Activated CD4-positive, alpha-beta T cell treated with anti-CD3 and anti-CD28 coated beads, Interleukin-2, amount 50 U/mL, for 48 hours (primary cell): ENCODE measurements at regions not wholly inside any gene's neighbourhood (a gene's known extent, or its start where the extent isn't known, plus 50 kb on each side); places are given as distances from the start of the nearest gene placed in this dataset.

ENCODE experiments used
- DNase-seq, 2 experiments: peaks; one replicate each; pipeline ENCODE4 v3.0.0-alpha.2; 2020

GRCh38 chr11:104652996-104653395 lies 245.3 kb downstream of the CASP12 start:
- DNase-seq: no peak

GRCh38 chr11:104650234-104650633 lies 248.0 kb downstream of the CASP12 start:
- peak in 1 of 2 experiments; percentile 5 for DNase-seq

DNA sequence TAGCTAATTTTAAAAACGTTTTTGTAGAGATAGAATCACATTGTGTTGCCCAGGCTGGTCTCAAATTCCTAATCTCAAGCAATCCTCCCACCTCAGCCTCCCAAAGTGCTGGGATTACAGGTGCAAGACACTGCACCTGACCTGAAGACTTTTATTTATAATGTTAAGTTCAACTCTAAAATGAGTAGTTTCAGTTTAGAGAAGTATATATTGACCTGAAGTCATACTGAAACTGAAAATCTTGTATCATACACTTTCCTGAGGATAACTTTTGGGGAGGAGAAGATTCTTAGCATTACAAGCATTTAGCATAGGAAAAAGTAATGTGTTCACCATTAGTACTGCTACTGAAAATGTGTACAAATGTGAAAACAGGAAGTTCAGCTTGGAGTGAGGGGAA lies 249.3 kb downstream of the CASP12 start:
- no peak for DNase-seq

DNA sequence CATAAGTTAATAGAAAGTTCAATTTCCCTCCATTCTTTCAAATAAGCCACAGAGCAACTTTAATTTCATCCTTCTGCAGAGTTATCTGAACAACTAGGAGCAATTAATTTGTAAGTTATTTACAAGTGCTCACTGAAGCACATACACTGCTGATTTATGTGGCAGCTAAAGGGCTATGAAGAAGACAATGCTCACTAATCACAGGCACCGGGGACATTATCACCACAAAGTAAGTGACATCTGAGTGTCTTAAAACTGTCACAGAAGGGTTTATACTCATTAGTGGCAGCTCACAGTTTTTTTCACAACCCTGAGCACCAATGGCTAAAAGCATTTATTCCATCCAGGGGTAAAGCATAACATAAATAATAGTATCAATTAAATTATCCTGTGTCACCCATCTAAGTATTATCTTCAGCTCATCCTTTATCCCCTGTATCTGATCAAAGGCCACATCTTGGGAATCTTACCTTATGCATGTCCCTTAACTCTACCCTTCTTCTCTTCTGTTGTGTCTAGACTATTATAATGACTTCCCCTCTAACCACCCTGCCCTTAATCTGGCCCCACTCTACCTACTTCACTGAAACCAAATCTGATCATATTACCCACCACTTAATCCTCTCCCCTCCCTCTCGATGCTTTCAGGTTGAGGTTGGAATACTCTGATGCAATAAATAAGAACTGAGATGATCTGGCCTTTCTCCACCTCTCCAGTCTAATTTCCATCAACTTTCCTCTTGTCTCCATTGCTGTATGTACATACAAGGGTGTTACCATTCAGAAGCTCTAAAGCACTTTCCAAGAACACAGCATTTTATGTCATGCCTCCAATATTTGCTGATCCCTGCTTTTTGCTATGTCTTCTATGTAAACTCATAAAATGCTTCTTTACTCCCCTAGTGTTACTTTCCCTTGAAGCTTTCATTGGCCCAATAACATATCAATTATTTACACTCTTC lies 252.7 kb downstream of the CASP12 start:
- DNase-seq: no peak

- no peak for DNase-seq
These were observed 260.5 kb downstream of the CASP12 start for GRCh38 chr11:104637662-104638170.

DNA sequence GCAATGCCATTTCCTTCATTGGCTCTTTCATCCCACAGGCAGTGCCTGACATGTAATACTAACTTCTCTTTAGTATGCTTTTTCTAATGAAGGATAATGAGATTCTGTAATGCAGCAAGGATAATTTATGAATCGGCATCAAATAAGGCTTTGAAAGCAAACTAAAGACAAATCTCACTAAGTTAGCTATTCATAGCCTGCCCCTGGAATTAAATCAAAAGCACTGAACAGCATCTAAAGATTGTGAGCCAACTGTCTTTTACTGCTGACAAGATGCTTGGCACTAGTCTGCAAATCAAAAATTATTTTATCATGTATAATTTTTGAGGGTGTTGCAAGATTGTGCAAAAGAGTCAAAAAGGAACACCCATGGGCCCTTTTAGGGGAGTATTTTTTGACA lies 265.0 kb downstream of the CASP12 start:
- DNase-seq: no peak

- DNase-seq: no peak
These were observed 267.9 kb downstream of the CASP12 start for GRCh38 chr11:104630352-104630751.

DNA sequence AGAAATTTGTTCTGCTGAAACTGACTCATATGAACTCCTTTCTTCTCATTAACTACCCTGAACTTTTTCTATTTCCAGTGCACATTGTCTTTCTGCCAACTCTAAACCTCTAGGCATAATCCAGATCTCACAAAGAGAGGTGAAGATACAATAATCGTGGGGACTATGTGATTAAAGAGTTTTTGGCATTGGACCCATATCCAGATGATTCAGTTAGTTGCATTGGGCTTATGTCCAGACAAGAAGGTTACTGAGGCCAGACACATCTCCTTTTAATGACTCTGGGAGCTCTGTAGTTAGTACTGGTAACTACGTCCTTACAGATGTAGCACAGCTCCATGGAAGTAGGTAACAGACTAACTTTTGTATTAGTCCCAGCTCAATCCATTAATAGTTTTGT lies 273.0 kb downstream of the CASP12 start:
- DNase-seq: no peak

DNA sequence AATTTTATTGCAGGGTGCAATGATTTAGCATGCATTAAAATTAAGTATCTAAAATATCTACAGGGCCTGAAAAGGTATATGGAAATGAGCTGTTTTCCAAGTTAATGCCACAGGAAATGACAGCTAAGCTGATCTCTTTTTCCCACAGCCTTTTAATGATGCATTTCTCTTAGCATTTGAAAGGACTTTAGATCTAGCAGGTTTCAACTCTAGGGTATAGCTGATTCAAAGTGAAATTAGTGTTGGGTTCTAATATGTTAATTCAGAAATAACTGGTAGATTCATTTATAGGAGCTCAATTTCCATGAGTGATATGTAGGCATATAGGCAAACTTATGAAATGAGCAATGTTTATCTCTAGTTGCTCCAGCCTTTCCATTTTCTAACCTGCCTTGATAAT lies 274.2 kb downstream of the CASP12 start:
- DNase-seq: no peak

- no peak for DNase-seq
These were observed 274.7 kb downstream of the CASP12 start for GRCh38 chr11:104623518-104623917.

GRCh38 chr11:104620991-104621390 lies 277.3 kb downstream of the CASP12 start:
- no peak for DNase-seq

GRCh38 chr11:104619751-104620150 lies 278.5 kb downstream of the CASP12 start:
- no peak for DNase-seq

DNA sequence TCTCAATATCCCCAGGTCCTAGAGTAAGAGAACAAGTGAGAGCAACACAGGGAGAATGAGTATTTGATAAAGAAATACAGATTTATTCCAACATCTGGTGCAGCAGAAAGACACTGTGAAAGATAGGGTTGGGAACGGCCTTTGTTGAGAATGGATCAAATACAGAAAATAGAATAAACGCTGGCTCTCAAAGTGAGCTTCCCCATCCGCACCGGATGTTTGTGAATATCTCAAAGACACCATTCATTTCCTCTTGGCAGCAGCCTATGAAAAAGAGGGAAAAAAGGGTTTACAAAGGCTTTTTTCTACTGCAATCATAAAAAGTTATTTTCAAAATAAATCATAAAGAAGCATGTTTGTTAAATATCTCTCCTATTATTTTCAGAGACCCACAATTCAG lies 279.3 kb downstream of the CASP12 start:
- DNase-seq: no peak

- no peak for DNase-seq
These were observed 283.3 kb downstream of the CASP12 start for GRCh38 chr11:104614961-104615360.

DNA sequence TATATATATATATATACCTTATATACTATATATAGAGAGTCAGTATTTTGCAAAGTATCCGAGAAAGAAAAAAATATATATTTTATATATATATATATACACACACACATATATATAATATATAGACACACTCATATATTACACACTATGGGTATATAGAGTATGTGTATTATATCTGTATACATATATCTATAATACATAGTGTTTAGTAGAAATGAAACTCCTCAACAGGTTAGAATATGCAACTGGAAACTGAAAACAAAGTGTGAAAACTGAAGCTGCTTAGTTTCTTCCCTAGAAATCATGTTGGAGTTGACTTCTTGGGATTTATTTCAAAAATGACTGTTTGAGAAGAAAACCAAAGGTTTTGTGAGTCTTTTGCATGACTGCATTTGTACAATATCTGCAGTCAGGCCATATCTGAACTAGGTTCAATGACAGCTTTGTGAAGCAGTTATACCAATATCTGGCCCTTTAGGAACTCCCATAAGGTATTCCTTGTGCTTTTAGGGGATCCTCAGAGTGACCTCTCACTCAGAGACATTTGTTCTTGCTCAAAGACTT lies 284.1 kb downstream of the CASP12 start:
- DNase-seq: no peak

DNA sequence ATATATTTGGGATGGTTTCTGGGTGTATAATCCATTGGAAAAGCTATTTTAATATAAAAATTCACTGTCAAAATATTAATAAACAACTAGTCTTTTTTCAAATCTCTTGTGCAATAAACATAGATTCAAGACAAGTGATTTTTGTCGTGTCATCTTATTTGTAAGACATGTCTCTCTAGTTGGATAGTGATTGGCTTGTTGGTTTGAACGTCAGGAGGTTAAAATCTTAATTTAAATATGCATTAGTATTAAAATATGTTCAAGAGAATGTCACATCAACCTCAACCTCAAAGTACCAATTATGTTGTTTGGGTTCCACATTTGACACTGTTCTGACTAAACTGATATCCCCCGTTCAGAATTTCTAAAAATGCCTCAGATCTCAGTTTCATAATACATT lies 287.6 kb downstream of the CASP12 start:
- DNase-seq: no peak

GRCh38 chr11:104609311-104610085 lies 288.8 kb downstream of the CASP12 start:
- peak in 1 of 2 experiments; percentile 17 for DNase-seq

DNA sequence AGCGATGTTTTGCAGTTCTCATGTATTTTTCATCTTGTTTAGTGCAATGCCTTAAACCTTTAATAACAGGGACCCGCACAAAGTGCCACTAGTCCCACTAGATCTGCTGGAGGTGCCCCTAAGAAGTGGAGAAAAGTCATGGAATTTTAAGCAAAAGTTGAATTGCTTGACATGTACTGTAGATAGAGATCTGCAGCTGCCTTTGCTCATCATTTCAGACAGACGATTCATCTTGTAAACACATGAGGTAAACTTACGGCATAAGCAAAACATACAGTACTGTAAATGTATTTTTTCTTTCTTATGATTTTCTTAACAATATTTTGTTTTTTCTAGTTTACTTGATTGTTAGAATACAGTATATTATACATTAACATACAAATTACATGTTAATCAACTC lies 295.6 kb downstream of the CASP12 start:
- no peak for DNase-seq

DNA sequence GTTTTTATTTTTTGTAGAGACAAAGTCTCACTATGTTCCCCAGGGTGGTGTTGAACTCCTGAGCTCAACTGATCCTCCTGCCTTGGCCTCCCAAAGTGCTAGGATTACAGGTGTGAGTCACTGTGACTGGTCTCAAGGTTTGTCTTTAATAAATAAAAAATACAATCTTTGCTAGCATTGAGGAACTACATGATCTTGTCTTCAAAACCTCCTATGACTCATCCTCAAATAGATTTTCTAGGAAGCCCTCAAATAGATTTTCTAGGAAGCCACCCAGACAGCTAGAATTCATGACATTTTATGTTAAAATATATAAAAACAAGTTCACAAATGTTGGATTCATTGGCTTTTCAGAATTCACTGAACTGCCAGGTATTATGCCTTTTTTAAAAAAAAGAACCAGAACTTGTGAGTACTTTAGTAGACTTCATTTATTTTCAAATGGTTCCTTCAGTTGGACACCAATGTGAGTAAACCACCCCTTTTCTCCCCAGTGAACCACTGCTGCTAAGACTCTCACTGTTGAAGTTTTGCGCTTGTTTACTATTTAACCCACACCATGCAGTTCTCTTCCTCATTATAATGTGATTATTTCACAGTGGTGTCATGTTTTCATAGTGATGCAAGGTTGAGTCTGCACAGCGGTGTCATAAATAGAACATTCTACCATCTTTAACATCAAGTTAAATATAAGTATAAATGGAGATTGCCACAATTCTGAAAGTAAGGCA lies 303.9 kb downstream of the CASP12 start:
- DNase-seq: no peak

GRCh38 chr11:104588970-104589369 lies 309.3 kb downstream of the CASP12 start:
- DNase-seq: no peak

- DNase-seq: no peak
These were observed 309.8 kb downstream of the CASP12 start for GRCh38 chr11:104588446-104588845.

- DNase-seq: no peak
These were observed 313.4 kb downstream of the CASP12 start for GRCh38 chr11:104584823-104585222.

GRCh38 chr11:104583857-104584256 lies 314.4 kb downstream of the CASP12 start:
- DNase-seq: no peak
